ENCODE measurements at regions not wholly inside any gene's neighbourhood (a gene's known extent, or its start where the extent isn't known, plus 50 kb on each side); places are given as distances from the start of the nearest gene placed in this dataset.

- no peak for TF ChIP-seq CTCF (IDR thresholded peaks at IDR 0.05; ENCODE audit: insufficient read depth, low read depth, low read length)
- H3K4me3 ChIP-seq (ENCODE audit: low read depth, low read length): no peak overlapping the region
- H3K36me3 ChIP-seq (ENCODE audit: control insufficient read depth, insufficient read depth, low read length): no peaks in the 10 kb centered on the region
- DNase-seq (ENCODE audit: low read depth): no peak
- H3K27me3 ChIP-seq (ENCODE audit: control insufficient read depth, insufficient read depth, low read length): no peaks in the 10 kb centered on the region
- ChIA-PET POLR2A (no interaction called here), CTCF (interaction anchor here (1.2 kb wide), 1 partner anchor 14 kb away, joined by 3 read pairs; no protein-coding TSS in a partner anchor)
Measured at GRCh38 chr3:17994167-17994566, 251.7 kb upstream of the TBC1D5 start.

GRCh38 chr3:17990390-17990789, 248.0 kb upstream of the TBC1D5 start:
- DNase-seq (ENCODE audit: low read depth): no peak
- CTCF ChIA-PET: no interaction called here
- TF ChIP-seq CTCF (IDR thresholded peaks at IDR 0.05; ENCODE audit: insufficient read depth, low read depth, low read length): no peak
- Histone ChIP-seq H3K27me3 (ENCODE audit: control insufficient read depth, insufficient read depth, low read length) (no peaks in the 10 kb centered on the region), H3K4me3 (ENCODE audit: low read depth, low read length) (no peak overlapping the region), H3K36me3 (ENCODE audit: control insufficient read depth, insufficient read depth, low read length) (no peaks in the 10 kb centered on the region)
- POLR2A ChIA-PET: no interaction called here

- no peaks in the 10 kb centered on the region for H3K36me3 ChIP-seq (ENCODE audit: control insufficient read depth, insufficient read depth, low read length)
- POLR2A ChIA-PET: no interaction called here
- H3K27me3 ChIP-seq (ENCODE audit: control insufficient read depth, insufficient read depth, low read length): no peaks in the 10 kb centered on the region
- no peak overlapping the region for H3K4me3 ChIP-seq (ENCODE audit: low read depth, low read length)
- no peak for TF ChIP-seq CTCF (IDR thresholded peaks at IDR 0.05; ENCODE audit: insufficient read depth, low read depth, low read length)
- CTCF ChIA-PET: no interaction called here
- no peak for DNase-seq (ENCODE audit: low read depth)
Measured at GRCh38 chr3:17986348-17986816, 244.0 kb upstream of the TBC1D5 start.

GRCh38 chr3:17985658-17986347, 243.4 kb upstream of the TBC1D5 start:
- CTCF ChIA-PET: no interaction called here
- TF ChIP-seq CTCF (IDR thresholded peaks at IDR 0.05; ENCODE audit: insufficient read depth, low read depth, low read length): no peak
- H3K36me3 ChIP-seq (ENCODE audit: control insufficient read depth, insufficient read depth, low read length): no peaks in the 10 kb centered on the region
- H3K4me3 ChIP-seq (ENCODE audit: low read depth, low read length): no peak overlapping the region
- POLR2A ChIA-PET: no interaction called here
- no peaks in the 10 kb centered on the region for H3K27me3 ChIP-seq (ENCODE audit: control insufficient read depth, insufficient read depth, low read length)
- no peak for DNase-seq (ENCODE audit: low read depth)

GRCh38 chr3:17983106-17983505, 240.7 kb upstream of the TBC1D5 start:
- no peaks in the 10 kb centered on the region for H3K27me3 ChIP-seq (ENCODE audit: control insufficient read depth, insufficient read depth, low read length)
- ChIA-PET CTCF (no interaction called here), POLR2A (no interaction called here)
- H3K4me3 ChIP-seq (ENCODE audit: low read depth, low read length): no peak overlapping the region
- no peaks in the 10 kb centered on the region for H3K36me3 ChIP-seq (ENCODE audit: control insufficient read depth, insufficient read depth, low read length)
- DNase-seq (ENCODE audit: low read depth): no peak
- no peak for TF ChIP-seq CTCF (IDR thresholded peaks at IDR 0.05; ENCODE audit: insufficient read depth, low read depth, low read length)

Data from BJ (cell line).